ENCODE measurements at regions not wholly inside any gene's neighbourhood (a gene's known extent, or its start where the extent isn't known, plus 50 kb on each side); places are given as distances from the start of the nearest gene placed in this dataset.
"Not testable (repeated sequence)": the region's sequence is repeated elsewhere in the genome, so short reads cannot be mapped to it uniquely, and the experiment has no call there.

GRCh38 chr3:18177271-18177670, 247.9 kb downstream of the SATB1 start:
- H3K27ac Mint-ChIP-seq, result no peak overlapping the region
- intact Hi-C loops (cut with micrococcal nuclease), result no loop called here

GRCh38 chr3:18173891-18174290, 251.2 kb downstream of the SATB1 start:
- H3K4me3 Mint-ChIP-seq; H3K9me3 Mint-ChIP-seq; DNase-seq; intact Hi-C loops (cut with micrococcal nuclease); CTCF ChIA-PET; H3K36me3 Mint-ChIP-seq (ENCODE audit: low read depth); H3K27me3 Mint-ChIP-seq (ENCODE audit: low read depth); H3K4me1 Mint-ChIP-seq (ENCODE audit: low read depth); H3K27ac Mint-ChIP-seq: not testable (repeated sequence)

More at GRCh38 chr3:18177271-18177670, 247.9 kb downstream of the SATB1 start:
- CTCF ChIA-PET, result no interaction called here
- DNase-seq, result no peak
- Mint-ChIP-seq H3K36me3 (ENCODE audit: low read depth) (no peaks in the 10 kb centered on the region), H3K27me3 (ENCODE audit: low read depth) (no peaks in the 10 kb centered on the region), H3K9me3 (no peaks in the 10 kb centered on the region), H3K4me3 (no peak overlapping the region), H3K4me1 (ENCODE audit: low read depth) (no peaks in the 10 kb centered on the region)

GRCh38 chr3:18159681-18160080, 265.5 kb downstream of the SATB1 start:
- Mint-ChIP-seq H3K27ac (no peak overlapping the region), H3K27me3 (ENCODE audit: low read depth) (peaks cover 4% of the 10 kb centered on the region), H3K36me3 (ENCODE audit: low read depth) (no peaks in the 10 kb centered on the region), H3K4me1 (ENCODE audit: low read depth) (no peaks in the 10 kb centered on the region), H3K4me3 (no peak overlapping the region), H3K9me3 (no peaks in the 10 kb centered on the region)
- DNase-seq, result no peak
- CTCF ChIA-PET, result no interaction called here
- intact Hi-C loops (cut with micrococcal nuclease), result no loop called here

GRCh38 chr3:18153571-18154173, 271.5 kb downstream of the SATB1 start:
- no peak for DNase-seq
- intact Hi-C loops (cut with micrococcal nuclease), result no loop called here
- H3K4me1 Mint-ChIP-seq (ENCODE audit: low read depth), result peaks cover 2% of the 10 kb centered on the region
- H3K36me3 Mint-ChIP-seq (ENCODE audit: low read depth), result no peaks in the 10 kb centered on the region
- no peaks in the 10 kb centered on the region for H3K27me3 Mint-ChIP-seq (ENCODE audit: low read depth)
- H3K4me3 Mint-ChIP-seq, result no peak overlapping the region
- CTCF ChIA-PET, result no interaction called here
- H3K9me3 Mint-ChIP-seq, result no peaks in the 10 kb centered on the region
- H3K27ac Mint-ChIP-seq, result no peak overlapping the region

- H3K4me3 Mint-ChIP-seq, result no peak overlapping the region
- H3K4me1 Mint-ChIP-seq (ENCODE audit: low read depth), result peaks cover 2% of the 10 kb centered on the region
- H3K9me3 Mint-ChIP-seq, result no peaks in the 10 kb centered on the region
- no peaks in the 10 kb centered on the region for H3K36me3 Mint-ChIP-seq (ENCODE audit: low read depth)
- intact Hi-C loops (cut with micrococcal nuclease), result no loop called here
- DNase-seq, result no peak
- no peaks in the 10 kb centered on the region for H3K27me3 Mint-ChIP-seq (ENCODE audit: low read depth)
- no peak overlapping the region for H3K27ac Mint-ChIP-seq
- CTCF ChIA-PET, result no interaction called here
Observed at GRCh38 chr3:18151199-18151598, 273.9 kb downstream of the SATB1 start.

GRCh38 chr3:18149935-18150334, 275.2 kb downstream of the SATB1 start:
- Mint-ChIP-seq H3K27ac (no peak overlapping the region), H3K36me3 (ENCODE audit: low read depth) (no peaks in the 10 kb centered on the region), H3K4me1 (ENCODE audit: low read depth) (peaks cover 2% of the 10 kb centered on the region), H3K9me3 (no peaks in the 10 kb centered on the region), H3K27me3 (ENCODE audit: low read depth) (no peaks in the 10 kb centered on the region), H3K4me3 (no peak overlapping the region)
- DNase-seq, result no peak
- CTCF ChIA-PET, result no interaction called here
- intact Hi-C loops (cut with micrococcal nuclease), result no loop called here

- CTCF ChIA-PET, result no interaction called here
- H3K27me3 Mint-ChIP-seq (ENCODE audit: low read depth), result no peaks in the 10 kb centered on the region
- DNase-seq, result no peak
- no peak overlapping the region for H3K4me3 Mint-ChIP-seq
- no peaks in the 10 kb centered on the region for H3K9me3 Mint-ChIP-seq
- H3K27ac Mint-ChIP-seq, result no peak overlapping the region
- H3K36me3 Mint-ChIP-seq (ENCODE audit: low read depth), result no peaks in the 10 kb centered on the region
- peaks cover 2% of the 10 kb centered on the region for H3K4me1 Mint-ChIP-seq (ENCODE audit: low read depth)
- intact Hi-C loops (cut with micrococcal nuclease), result no loop called here
Observed at GRCh38 chr3:18149386-18149785, 275.8 kb downstream of the SATB1 start.

- Mint-ChIP-seq H3K9me3 (no peaks in the 10 kb centered on the region), H3K4me3 (no peak overlapping the region), H3K27me3 (ENCODE audit: low read depth) (no peaks in the 10 kb centered on the region), H3K27ac (no peak overlapping the region), H3K36me3 (ENCODE audit: low read depth) (no peaks in the 10 kb centered on the region), H3K4me1 (ENCODE audit: low read depth) (no peaks in the 10 kb centered on the region)
- DNase-seq, result no peak
- CTCF ChIA-PET, result no interaction called here
- intact Hi-C loops (cut with micrococcal nuclease), result no loop called here
Observed at GRCh38 chr3:18144571-18144970, 280.6 kb downstream of the SATB1 start.

- Mint-ChIP-seq H3K9me3 (no peaks in the 10 kb centered on the region), H3K36me3 (ENCODE audit: low read depth) (no peaks in the 10 kb centered on the region), H3K4me1 (ENCODE audit: low read depth) (no peaks in the 10 kb centered on the region), H3K4me3 (no peak overlapping the region), H3K27ac (no peak overlapping the region), H3K27me3 (ENCODE audit: low read depth) (no peaks in the 10 kb centered on the region)
- DNase-seq, result no peak
- intact Hi-C loops (cut with micrococcal nuclease), result no loop called here
- CTCF ChIA-PET, result interaction anchor here (1.5 kb wide), 1 partner anchor 16 kb away, joined by 3 read pairs; no protein-coding TSS in a partner anchor
Observed at GRCh38 chr3:18143258-18143780, 281.8 kb downstream of the SATB1 start.

- no peak for DNase-seq
- intact Hi-C loops (cut with micrococcal nuclease), result no loop called here
- H3K9me3 Mint-ChIP-seq, result no peaks in the 10 kb centered on the region
- CTCF ChIA-PET, result no interaction called here
- H3K27me3 Mint-ChIP-seq (ENCODE audit: low read depth), result no peaks in the 10 kb centered on the region
- no peak overlapping the region for H3K4me3 Mint-ChIP-seq
- no peak overlapping the region for H3K27ac Mint-ChIP-seq
- H3K4me1 Mint-ChIP-seq (ENCODE audit: low read depth), result peaks cover 8% of the 10 kb centered on the region
- no peaks in the 10 kb centered on the region for H3K36me3 Mint-ChIP-seq (ENCODE audit: low read depth)
Observed at GRCh38 chr3:18137958-18138357, 287.2 kb downstream of the SATB1 start.

- H3K36me3 Mint-ChIP-seq (ENCODE audit: low read depth), result no peaks in the 10 kb centered on the region
- no peak overlapping the region for H3K27ac Mint-ChIP-seq
- DNase-seq, result no peak
- CTCF ChIA-PET, result no interaction called here
- H3K27me3 Mint-ChIP-seq (ENCODE audit: low read depth), result no peaks in the 10 kb centered on the region
- intact Hi-C loops (cut with micrococcal nuclease), result no loop called here
- no peaks in the 10 kb centered on the region for H3K9me3 Mint-ChIP-seq
- H3K4me1 Mint-ChIP-seq (ENCODE audit: low read depth), result peaks cover 8% of the 10 kb centered on the region
- H3K4me3 Mint-ChIP-seq, result no peak overlapping the region
Observed at GRCh38 chr3:18135060-18135814, 289.9 kb downstream of the SATB1 start.

GRCh38 chr3:18134386-18135059, 290.6 kb downstream of the SATB1 start:
- Mint-ChIP-seq H3K36me3 (ENCODE audit: low read depth) (no peaks in the 10 kb centered on the region), H3K27ac (no peak overlapping the region), H3K9me3 (no peaks in the 10 kb centered on the region), H3K27me3 (ENCODE audit: low read depth) (no peaks in the 10 kb centered on the region), H3K4me3 (no peak overlapping the region), H3K4me1 (ENCODE audit: low read depth) (peaks cover 8% of the 10 kb centered on the region)
- CTCF ChIA-PET, result interaction anchor here (0.7 kb wide), 1 partner anchor 11 kb away, joined by 3 read pairs; no protein-coding TSS in a partner anchor
- intact Hi-C loops (cut with micrococcal nuclease), result no loop called here
- DNase-seq, result no peak

- no peak overlapping the region for H3K27ac Mint-ChIP-seq
- DNase-seq, result no peak
- H3K36me3 Mint-ChIP-seq (ENCODE audit: low read depth), result no peaks in the 10 kb centered on the region
- no peaks in the 10 kb centered on the region for H3K27me3 Mint-ChIP-seq (ENCODE audit: low read depth)
- peaks cover 8% of the 10 kb centered on the region for H3K4me1 Mint-ChIP-seq (ENCODE audit: low read depth)
- no peaks in the 10 kb centered on the region for H3K9me3 Mint-ChIP-seq
- CTCF ChIA-PET, result no interaction called here
- H3K4me3 Mint-ChIP-seq, result no peak overlapping the region
- intact Hi-C loops (cut with micrococcal nuclease), result no loop called here
Observed at GRCh38 chr3:18132991-18133390, 292.1 kb downstream of the SATB1 start.

Measured in activated naive CD4-positive, alpha-beta T cell treated with anti-CD3 and anti-CD28 coated beads for 36 hours (primary cell).